ACC112 (cell line): ENCODE measurements at regions not wholly inside any gene's neighbourhood (a gene's known extent, or its start where the extent isn't known, plus 50 kb on each side); places are given as distances from the start of the nearest gene placed in this dataset.
"Not testable (repeated sequence)": the region's sequence is repeated elsewhere in the genome, so short reads cannot be mapped to it uniquely, and the experiment has no call there.

Experiments
- H2AFZ ChIP-seq: fragments of 200-600 bp; sonication (generic); one replicate; pipeline ENCODE4 v1.6.0; 2017; ENCODE audit warnings: antibody characterized with exemption, low read length; ENCODE audit not compliant: unreplicated experiment
- H3K27ac ChIP-seq: fragments of 200-600 bp; sonication (generic); 2 replicates; pipeline ENCODE4 v1.5.1; 2014; ENCODE audit warnings: low read depth, mild to moderate bottlenecking, antibody characterized with exemption, low read length, moderate library complexity
- H3K27me3 ChIP-seq: fragments of 200-600 bp; sonication (generic); 2 replicates; pipeline ENCODE4 v1.6.1; 2014; ENCODE audit warnings: mild to moderate bottlenecking, antibody characterized with exemption, low read length, moderate library complexity, mixed read lengths; ENCODE audit not compliant: insufficient read depth
- H3K36me3 ChIP-seq: fragments of 200-600 bp; sonication (generic); 2 replicates; pipeline ENCODE4 v1.6.1; 2016; ENCODE audit warnings: mild to moderate bottlenecking, antibody characterized with exemption, low read length, moderate library complexity, mixed read lengths; ENCODE audit not compliant: insufficient read depth
- H3K4me1 ChIP-seq: fragments of 200-600 bp; sonication (generic); one replicate; pipeline ENCODE4 v1.6.1; 2016; ENCODE audit warnings: low read length, mixed read lengths; ENCODE audit not compliant: insufficient read depth, unreplicated experiment, control insufficient read depth
- H3K4me3 ChIP-seq: fragments of 200-600 bp; sonication (generic); 2 replicates; pipeline ENCODE4 v1.5.1; 2014; ENCODE audit warnings: mild to moderate bottlenecking, low read depth, low read length
- H3K79me2 ChIP-seq: fragments of 200-600 bp; sonication (generic); one replicate; pipeline ENCODE4 v1.6.0; 2016; ENCODE audit warnings: low read length; ENCODE audit not compliant: control insufficient read depth, unreplicated experiment, insufficient read depth

DNA sequence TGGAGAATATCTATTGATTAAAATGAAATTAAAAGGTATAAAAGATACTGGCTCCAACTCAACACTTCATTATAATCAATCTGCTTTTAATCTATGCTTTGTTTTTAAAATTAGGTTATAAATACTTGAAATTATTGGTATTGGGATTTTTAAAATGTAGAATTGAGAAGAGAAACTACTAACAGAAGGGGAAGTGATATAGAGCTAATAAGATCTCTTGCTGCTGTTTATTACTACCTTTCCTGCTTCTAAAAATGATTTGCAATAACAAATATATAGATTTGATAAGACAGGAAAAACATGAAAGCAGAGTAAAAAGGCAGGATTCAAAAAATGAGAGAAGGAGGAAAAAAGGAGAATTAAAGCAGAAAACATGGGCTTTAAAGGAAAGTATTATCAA, 209.3 kb upstream of the NREP start:
- H3K27ac ChIP-seq, result no peak overlapping the region
- no peak overlapping the region for H3K4me3 ChIP-seq
- no peaks in the 10 kb centered on the region for H3K27me3 ChIP-seq
- H2AFZ ChIP-seq, result no peak overlapping the region
- no peaks in the 10 kb centered on the region for H3K36me3 ChIP-seq
- H3K79me2 ChIP-seq, result no peaks in the 10 kb centered on the region
- H3K4me1 ChIP-seq, result peaks cover 22% of the 10 kb centered on the region

DNA sequence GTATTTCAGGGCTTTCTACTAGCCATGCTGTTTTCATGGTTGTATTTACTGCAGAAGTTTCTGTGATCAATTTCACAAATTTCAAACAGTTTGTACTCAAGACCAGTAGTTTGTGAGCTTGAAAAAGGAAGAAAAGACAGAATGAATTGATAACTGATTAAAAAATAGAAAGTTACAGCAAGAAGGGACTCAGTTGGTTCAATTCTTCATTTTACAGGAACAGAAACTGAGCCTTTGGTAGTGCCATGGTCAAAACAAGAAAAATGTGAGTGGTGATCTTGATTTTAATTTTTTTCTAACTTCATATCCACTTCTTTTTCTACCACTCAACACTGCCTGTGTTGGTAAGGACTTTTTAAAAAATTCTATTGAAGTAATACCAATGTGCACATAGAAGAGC, 206.6 kb upstream of the NREP start:
- no peak overlapping the region for H3K4me3 ChIP-seq
- H3K27me3 ChIP-seq, result no peaks in the 10 kb centered on the region
- H3K79me2 ChIP-seq, result no peaks in the 10 kb centered on the region
- peaks cover 40% of the 10 kb centered on the region for H3K4me1 ChIP-seq
- H3K36me3 ChIP-seq, result no peaks in the 10 kb centered on the region
- no peak overlapping the region for H2AFZ ChIP-seq
- H3K27ac ChIP-seq, result no peak overlapping the region

DNA sequence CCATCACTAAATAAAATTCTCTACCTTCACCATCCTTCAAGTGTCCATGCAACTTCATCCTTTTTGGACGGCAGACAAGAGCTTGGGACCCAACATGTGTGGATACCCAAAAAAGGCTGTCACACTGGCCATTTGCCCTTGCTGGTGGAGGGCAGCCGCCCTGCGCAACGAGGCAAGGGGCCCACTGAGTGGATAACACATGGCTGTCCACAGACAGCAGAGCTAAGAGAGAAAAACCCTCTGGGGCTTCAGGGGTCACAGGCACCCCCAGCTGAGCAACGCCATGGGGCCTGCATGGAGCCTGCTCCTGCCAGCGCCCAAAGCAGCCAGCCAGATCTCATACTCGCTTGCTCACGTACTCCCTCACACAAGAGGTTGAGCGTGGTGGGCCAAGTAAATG, 205.9 kb upstream of the NREP start:
- no peak overlapping the region for H3K27ac ChIP-seq
- no peak overlapping the region for H2AFZ ChIP-seq
- H3K36me3 ChIP-seq, result no peaks in the 10 kb centered on the region
- H3K4me1 ChIP-seq, result peaks cover 39% of the 10 kb centered on the region
- H3K27me3 ChIP-seq, result no peaks in the 10 kb centered on the region
- no peak overlapping the region for H3K4me3 ChIP-seq
- H3K79me2 ChIP-seq, result no peaks in the 10 kb centered on the region

DNA sequence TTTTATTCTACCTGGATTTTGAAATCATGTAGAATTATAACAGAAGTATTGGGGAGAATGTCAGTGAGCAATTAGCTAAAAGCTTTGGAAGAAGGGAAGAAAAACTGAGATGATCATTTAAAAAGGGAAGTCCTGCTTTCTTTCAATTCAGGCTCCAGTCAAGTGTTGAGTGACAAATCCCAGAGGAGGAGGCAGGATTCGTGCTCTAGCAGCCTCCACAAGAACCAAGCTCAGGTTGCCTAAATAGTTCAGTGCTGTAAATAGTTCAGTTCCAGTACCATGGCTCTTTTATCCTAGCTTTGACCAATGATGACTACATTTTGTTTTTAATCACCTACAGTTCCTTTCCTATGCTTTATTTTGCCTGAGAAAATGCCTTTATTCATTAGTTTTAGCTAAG, 204.9 kb upstream of the NREP start:
- Histone ChIP-seq H2AFZ (peak overlapping the region; percentile 31), H3K27ac (peak overlapping the region; percentile 99)

DNA sequence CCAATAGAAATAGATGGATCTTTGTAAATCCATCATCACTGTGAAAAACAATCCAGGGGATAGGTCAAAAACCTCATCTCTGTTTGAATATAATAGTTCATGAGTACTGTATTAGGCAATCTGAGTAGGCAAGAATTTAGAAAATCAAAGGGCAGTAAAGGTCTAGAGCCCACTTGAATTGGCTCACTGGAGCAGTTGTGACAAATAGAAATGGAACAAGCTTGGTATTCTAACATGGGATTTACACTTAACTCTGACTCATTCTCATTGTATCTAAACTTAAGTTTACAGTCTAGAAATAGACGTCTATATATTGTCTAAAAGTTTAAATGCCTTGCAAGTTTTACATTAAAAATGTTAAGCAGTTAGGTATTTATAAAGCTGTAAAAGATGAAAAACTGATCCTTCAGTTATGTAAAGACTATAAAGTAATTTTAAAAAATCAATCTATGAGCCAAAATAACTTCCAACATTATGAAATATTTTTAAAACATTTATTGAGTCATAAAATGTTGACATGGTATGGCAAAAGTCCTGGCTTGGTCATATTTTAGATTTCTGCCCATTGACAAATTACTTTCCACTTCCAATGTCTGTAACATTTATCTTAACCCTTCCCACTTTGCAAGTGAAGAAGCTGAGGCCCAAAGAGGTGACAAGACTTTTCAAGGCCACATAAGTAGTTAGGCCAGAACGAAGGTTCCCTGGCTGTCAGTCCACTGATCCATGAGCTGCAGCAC, 203.7 kb upstream of the NREP start:
- Histone ChIP-seq H3K27ac (peak overlapping the region; percentile 99), H3K4me1 (peaks cover 49% of the 10 kb centered on the region), H3K4me3 (peak overlapping the region; percentile 35; the same call in 1 of the 2 replicates), H3K36me3 (no peaks in the 10 kb centered on the region), H2AFZ (no peak overlapping the region), H3K27me3 (no peaks in the 10 kb centered on the region), H3K79me2 (no peaks in the 10 kb centered on the region)

More for the DNA sequence above, 204.9 kb upstream of the NREP start:
- no peak overlapping the region for H3K4me3 ChIP-seq
- peaks cover 43% of the 10 kb centered on the region for H3K4me1 ChIP-seq
- H3K79me2 ChIP-seq, result no peaks in the 10 kb centered on the region
- no peaks in the 10 kb centered on the region for H3K27me3 ChIP-seq
- no peaks in the 10 kb centered on the region for H3K36me3 ChIP-seq

DNA sequence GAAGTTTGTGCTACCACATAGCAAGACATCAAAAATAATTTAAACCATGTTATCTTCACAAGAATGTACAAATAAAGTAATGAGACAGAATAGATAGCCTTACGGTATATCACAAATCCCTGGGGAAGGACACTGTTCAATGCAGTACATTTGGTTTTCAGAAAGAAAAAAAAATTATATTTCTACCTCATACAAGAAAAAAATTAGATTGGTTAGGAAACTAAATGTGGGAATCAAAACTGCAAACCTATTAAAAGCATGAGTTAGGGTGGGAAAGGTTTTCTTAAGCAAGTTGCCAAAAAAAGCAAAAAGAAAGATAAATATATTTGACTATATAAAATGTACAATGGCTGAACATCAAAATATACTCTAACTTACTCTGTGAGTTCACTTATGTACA, 201.9 kb upstream of the NREP start:
- Histone ChIP-seq H3K36me3 (no peaks in the 10 kb centered on the region), H3K27me3 (no peaks in the 10 kb centered on the region), H3K27ac (peak overlapping the region; percentile 99), H3K79me2 (no peaks in the 10 kb centered on the region), H2AFZ (no peak overlapping the region), H3K4me1 (peaks cover 67% of the 10 kb centered on the region), H3K4me3 (no peak overlapping the region; the same call in 1 of the 2 replicates)

DNA sequence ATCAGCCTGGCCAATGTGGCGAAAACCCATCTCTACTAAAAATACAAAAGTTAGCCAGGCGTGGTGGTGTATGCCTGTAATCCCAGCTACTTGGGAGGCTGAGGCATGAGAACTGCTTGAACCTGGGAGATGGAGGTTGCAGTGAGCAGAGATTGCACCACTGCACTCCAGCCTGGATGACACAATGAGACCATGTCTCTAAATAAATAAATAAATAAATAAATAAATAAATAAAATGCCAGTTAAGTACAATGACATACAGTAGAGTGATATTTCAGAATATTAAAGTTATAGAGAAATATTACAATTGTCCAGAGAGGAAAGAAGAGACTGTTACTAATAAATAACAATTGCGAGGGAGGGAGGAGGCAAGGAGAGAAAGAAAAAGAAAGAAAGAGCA, 199.8 kb upstream of the NREP start:
- H3K36me3 ChIP-seq, H3K27me3 ChIP-seq, H3K4me3 ChIP-seq, H3K79me2 ChIP-seq, H2AFZ ChIP-seq: not testable (repeated sequence)
- H3K4me1 ChIP-seq, result peaks cover 78% of the 10 kb centered on the region
- H3K27ac ChIP-seq, result peak overlapping the region; percentile 99

DNA sequence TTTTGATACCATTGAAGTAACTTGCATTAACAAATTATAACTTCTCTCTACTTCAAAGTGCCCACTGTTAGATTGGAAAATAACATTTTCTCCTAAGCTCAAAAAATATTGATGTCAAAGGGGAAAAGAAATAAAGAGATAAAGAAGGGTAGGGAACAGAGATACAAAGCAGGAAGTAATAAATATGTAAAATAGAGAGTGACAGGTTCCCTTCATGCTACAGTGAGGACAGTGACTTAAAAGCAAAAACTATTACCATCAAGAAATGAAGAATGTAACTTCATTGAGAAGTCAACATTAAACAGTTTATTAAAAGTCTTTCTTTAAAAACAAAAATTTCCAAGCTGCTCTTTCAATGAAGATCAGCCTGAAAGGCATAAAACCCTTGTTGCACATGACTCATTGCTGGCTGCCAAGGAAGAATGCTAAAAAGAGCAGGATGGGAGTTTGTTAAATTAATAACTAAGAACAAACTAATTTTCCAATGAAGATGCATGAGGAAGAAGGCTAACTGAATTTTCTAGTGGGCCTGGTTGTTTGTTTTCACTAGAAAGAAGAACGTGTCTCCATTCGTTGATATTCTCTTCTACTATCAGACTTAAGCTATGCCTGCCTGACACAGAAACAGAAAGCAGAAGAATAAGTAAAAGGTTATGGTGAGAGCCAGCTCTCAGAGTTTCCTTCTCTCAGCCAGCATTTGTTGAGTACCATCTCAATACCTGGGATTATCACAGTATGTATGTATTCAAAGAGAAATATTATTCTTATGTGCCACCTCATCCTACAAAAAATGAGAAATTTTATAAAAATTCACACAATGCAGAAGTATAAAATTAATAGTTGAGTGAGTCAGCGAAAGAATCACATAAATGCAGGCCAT, 197.8 kb upstream of the NREP start:
- Histone ChIP-seq H3K36me3 (no peaks in the 10 kb centered on the region), H3K4me3 (peak overlapping the region; percentile 41; the same call in 1 of the 2 replicates), H3K4me1 (peaks cover 73% of the 10 kb centered on the region), H2AFZ (peak overlapping the region; percentile 26), H3K27ac (peak overlapping the region; percentile 97), H3K27me3 (no peaks in the 10 kb centered on the region), H3K79me2 (no peaks in the 10 kb centered on the region)

DNA sequence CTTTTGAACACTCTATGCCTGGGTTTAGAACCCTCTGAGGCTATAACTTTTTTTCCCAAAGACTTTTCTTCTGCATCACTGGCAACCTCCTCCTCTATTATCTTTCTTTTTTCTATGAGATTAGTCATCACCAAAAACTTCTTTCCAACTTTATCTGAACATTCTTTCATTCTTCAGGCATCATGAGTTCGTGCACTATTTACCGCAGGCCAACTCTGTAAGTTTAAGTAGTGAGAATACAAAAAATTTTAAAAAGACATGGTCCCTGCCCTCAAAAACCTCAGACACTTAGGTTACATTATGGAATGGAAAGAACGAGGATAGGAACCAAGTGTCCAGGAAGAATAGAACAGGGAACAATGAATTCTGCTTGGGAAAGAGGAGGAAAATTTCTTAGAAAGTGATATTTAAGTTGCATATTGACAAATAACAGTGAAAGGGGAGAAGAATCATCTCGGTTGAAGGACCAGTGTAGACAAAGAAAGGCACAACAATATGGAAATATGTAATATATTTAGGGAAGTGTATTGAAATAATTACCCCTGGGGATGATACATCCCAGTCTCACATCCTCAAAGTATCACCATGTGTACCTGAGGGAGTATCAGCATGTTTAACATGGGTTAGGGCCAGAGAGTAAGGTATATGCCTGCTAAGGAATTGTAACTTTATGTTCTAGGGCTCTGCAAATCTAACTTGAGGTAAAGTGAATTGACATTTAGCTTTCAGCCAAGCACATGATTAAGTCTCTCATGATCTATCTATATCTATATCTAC, 196.5 kb upstream of the NREP start:
- peak overlapping the region; percentile 97 for H3K27ac ChIP-seq
- no peaks in the 10 kb centered on the region for H3K27me3 ChIP-seq
- H3K36me3 ChIP-seq, result no peaks in the 10 kb centered on the region
- peak overlapping the region; percentile 41; the same call in 1 of the 2 replicates for H3K4me3 ChIP-seq
- H2AFZ ChIP-seq, result no peak overlapping the region
- H3K4me1 ChIP-seq, result peaks cover 69% of the 10 kb centered on the region
- H3K79me2 ChIP-seq, result no peaks in the 10 kb centered on the region

DNA sequence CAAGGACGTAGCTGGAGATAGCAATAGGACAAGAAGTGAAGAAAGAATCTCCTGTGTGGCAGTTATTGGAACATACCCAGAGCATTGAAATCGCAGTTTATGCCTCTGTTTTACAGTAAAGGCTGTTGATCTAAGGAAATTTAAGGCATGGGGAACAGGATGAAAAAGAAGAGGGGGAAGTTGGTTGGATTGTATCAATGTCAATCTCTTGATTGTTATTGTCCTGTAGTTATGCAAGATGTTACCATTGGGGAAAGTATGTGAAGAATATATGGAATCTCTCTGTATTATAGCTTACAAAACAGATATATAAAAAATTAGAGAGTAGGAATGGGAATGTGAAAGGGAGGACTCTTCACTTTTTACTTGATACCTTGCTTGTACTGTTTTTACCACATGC, 195.6 kb upstream of the NREP start:
- H3K79me2 ChIP-seq, result no peaks in the 10 kb centered on the region
- H2AFZ ChIP-seq, result no peak overlapping the region
- H3K27me3 ChIP-seq, result no peaks in the 10 kb centered on the region
- H3K36me3 ChIP-seq, result no peaks in the 10 kb centered on the region
- peak overlapping the region; percentile 97 for H3K27ac ChIP-seq
- peaks cover 69% of the 10 kb centered on the region for H3K4me1 ChIP-seq
- H3K4me3 ChIP-seq, result peak overlapping the region; percentile 8; the same call in 1 of the 2 replicates
